Osteoblast (primary cell): ENCODE measurements at regions not wholly inside any gene's neighbourhood (a gene's known extent, or its start where the extent isn't known, plus 50 kb on each side); places are given as distances from the start of the nearest gene placed in this dataset.
"Not testable (repeated sequence)": the region's sequence is repeated elsewhere in the genome, so short reads cannot be mapped to it uniquely, and the experiment has no call there.

Source experiments
- DNase-seq: peaks from one replicate; pipeline ENCODE4 v3.0.0; 2011; ENCODE audit warnings: low spot score, mixed read lengths; ENCODE audit not compliant: insufficient read length; ENCODE audit errors: missing footprints
- H2AFZ ChIP-seq: 2 replicates; pipeline ENCODE4 v1.6.0; 2011; ENCODE audit warnings: mild to moderate bottlenecking, low read length
- H3K27ac ChIP-seq: 2 replicates; pipeline ENCODE4 v1.5.1; 2011; ENCODE audit warnings: mild to moderate bottlenecking, low read depth, low read length, moderate library complexity
- H3K27me3 ChIP-seq: 2 replicates; pipeline ENCODE4 v1.6.0; 2012; ENCODE audit warnings: mild to moderate bottlenecking, control low read depth, inconsistent platforms, low read length, moderate library complexity; ENCODE audit not compliant: insufficient read depth
- H3K36me3 ChIP-seq: 2 replicates; pipeline ENCODE4 v1.5.1; 2011; ENCODE audit warnings: mild to moderate bottlenecking, low read length, control low read depth, moderate library complexity; ENCODE audit not compliant: insufficient read depth
- H3K4me1 ChIP-seq: 2 replicates; pipeline ENCODE4 v1.5.1; 2011; ENCODE audit warnings: mild to moderate bottlenecking, low read length, control low read depth, moderate library complexity; ENCODE audit not compliant: insufficient read depth
- H3K4me2 ChIP-seq: 2 replicates; pipeline ENCODE4 v1.6.0; 2011; ENCODE audit warnings: mild to moderate bottlenecking, low read length; ENCODE audit not compliant: insufficient read depth
- H3K4me3 ChIP-seq: fragments of 200-600 bp; sonication (generic); 3 replicates; pipeline ENCODE4 v1.5.1; 2012; ENCODE audit warnings: mild to moderate bottlenecking, low read length, inconsistent platforms; ENCODE audit not compliant: insufficient read depth
- H3K79me2 ChIP-seq: 2 replicates; pipeline ENCODE4 v1.6.0; 2012; ENCODE audit warnings: mild to moderate bottlenecking, low read length, control low read depth, inconsistent platforms; ENCODE audit not compliant: insufficient read depth
- H3K9me3 ChIP-seq: 2 replicates; pipeline ENCODE4 v1.5.1; 2011; ENCODE audit warnings: low read depth, low read length, control low read depth
- H4K20me1 ChIP-seq: 2 replicates; pipeline ENCODE4 v1.6.0; 2012; ENCODE audit warnings: mild to moderate bottlenecking, low read length, control low read depth; ENCODE audit not compliant: insufficient read depth
- TF ChIP-seq, protein P1 (sequence below): IDR thresholded peaks from 2 replicates; pipeline ENCODE4 v1.5.1; 2011; ENCODE audit warnings: mild to moderate bottlenecking, low read depth, low read length, moderate library complexity; ENCODE audit errors: extremely low read depth

- TF ChIP-seq, protein P1, sequence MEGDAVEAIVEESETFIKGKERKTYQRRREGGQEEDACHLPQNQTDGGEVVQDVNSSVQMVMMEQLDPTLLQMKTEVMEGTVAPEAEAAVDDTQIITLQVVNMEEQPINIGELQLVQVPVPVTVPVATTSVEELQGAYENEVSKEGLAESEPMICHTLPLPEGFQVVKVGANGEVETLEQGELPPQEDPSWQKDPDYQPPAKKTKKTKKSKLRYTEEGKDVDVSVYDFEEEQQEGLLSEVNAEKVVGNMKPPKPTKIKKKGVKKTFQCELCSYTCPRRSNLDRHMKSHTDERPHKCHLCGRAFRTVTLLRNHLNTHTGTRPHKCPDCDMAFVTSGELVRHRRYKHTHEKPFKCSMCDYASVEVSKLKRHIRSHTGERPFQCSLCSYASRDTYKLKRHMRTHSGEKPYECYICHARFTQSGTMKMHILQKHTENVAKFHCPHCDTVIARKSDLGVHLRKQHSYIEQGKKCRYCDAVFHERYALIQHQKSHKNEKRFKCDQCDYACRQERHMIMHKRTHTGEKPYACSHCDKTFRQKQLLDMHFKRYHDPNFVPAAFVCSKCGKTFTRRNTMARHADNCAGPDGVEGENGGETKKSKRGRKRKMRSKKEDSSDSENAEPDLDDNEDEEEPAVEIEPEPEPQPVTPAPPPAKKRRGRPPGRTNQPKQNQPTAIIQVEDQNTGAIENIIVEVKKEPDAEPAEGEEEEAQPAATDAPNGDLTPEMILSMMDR: no peak
These were observed 305.2 kb upstream of the MIS18BP1 start for GRCh38 chr14:45558183-45558582.

DNA sequence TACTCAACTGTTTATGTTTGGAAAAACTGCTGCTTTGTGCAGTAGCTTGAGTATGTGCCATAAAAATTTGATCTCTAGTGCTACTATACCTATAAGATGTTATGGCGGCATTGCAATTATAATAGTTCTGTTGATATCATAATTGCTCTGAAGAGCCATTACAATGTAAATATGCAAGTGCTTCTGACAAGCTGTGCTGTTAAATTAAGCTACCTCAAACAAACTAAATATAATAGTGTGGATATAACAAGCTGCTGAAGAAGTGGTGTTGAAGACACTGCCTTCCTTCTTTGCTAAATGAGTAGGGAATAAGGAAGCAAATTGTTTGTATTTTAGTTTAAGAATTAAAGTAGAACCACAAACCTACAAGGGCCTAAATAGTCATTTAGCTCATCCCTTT, 301.0 kb upstream of the MIS18BP1 start:
- no peak overlapping the region for H3K4me3 ChIP-seq
- no peak for DNase-seq
- no peaks in the 10 kb centered on the region for H3K9me3 ChIP-seq
- H3K36me3 ChIP-seq: no peaks in the 10 kb centered on the region
- H2AFZ ChIP-seq: no peak overlapping the region
- no peaks in the 10 kb centered on the region for H3K27me3 ChIP-seq
- no peaks in the 10 kb centered on the region for H3K4me1 ChIP-seq
- H3K4me2 ChIP-seq: no peak overlapping the region
- TF ChIP-seq, protein P1: no peak
- H3K79me2 ChIP-seq: no peaks in the 10 kb centered on the region
- H3K27ac ChIP-seq: no peak overlapping the region
- H4K20me1 ChIP-seq: no peaks in the 10 kb centered on the region

More at GRCh38 chr14:45558183-45558582, 305.2 kb upstream of the MIS18BP1 start:
- Histone ChIP-seq H3K9me3 (no peaks in the 10 kb centered on the region), H3K4me3 (no peak overlapping the region), H3K79me2 (no peaks in the 10 kb centered on the region), H3K27me3 (no peaks in the 10 kb centered on the region), H3K4me2 (no peak overlapping the region), H3K27ac (no peak overlapping the region), H3K36me3 (no peaks in the 10 kb centered on the region), H2AFZ (no peak overlapping the region), H4K20me1 (no peaks in the 10 kb centered on the region), H3K4me1 (no peaks in the 10 kb centered on the region)
- DNase-seq: no peak

- H4K20me1 ChIP-seq, DNase-seq, H3K36me3 ChIP-seq, H3K4me1 ChIP-seq, H3K27me3 ChIP-seq, H3K4me3 ChIP-seq, H3K27ac ChIP-seq, H3K4me2 ChIP-seq, H2AFZ ChIP-seq, H3K79me2 ChIP-seq, H3K9me3 ChIP-seq: not testable (repeated sequence)
These were observed 298.3 kb upstream of the MIS18BP1 start for GRCh38 chr14:45551240-45551820.

DNA sequence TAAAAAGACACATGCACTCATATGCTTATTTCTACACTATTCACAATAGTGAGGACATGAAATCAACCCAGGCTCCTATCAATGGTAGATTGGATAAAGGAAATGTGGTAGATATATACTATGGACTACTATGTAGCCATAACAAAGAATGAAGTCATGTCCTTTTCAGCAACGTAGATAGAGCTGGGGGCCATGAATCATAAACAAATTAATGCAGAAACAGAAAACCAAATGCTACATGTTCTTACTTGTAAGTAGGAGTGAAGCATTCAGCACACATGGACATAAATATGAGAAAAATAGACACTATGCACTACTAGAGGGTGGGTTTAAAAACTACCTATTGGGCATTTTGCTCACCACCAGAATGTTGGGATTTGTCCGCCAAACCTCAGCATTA, 278.0 kb upstream of the MIS18BP1 start:
- H3K27me3 ChIP-seq: no peaks in the 10 kb centered on the region
- H3K79me2 ChIP-seq: no peaks in the 10 kb centered on the region
- TF ChIP-seq, protein P1: no peak
- no peaks in the 10 kb centered on the region for H3K4me1 ChIP-seq
- H4K20me1 ChIP-seq: no peaks in the 10 kb centered on the region
- peaks cover 2% of the 10 kb centered on the region for H3K9me3 ChIP-seq
- H3K27ac ChIP-seq: no peak overlapping the region
- H3K36me3 ChIP-seq: no peaks in the 10 kb centered on the region
- no peak overlapping the region for H3K4me3 ChIP-seq
- no peak for DNase-seq
- no peak overlapping the region for H3K4me2 ChIP-seq
- no peak overlapping the region for H2AFZ ChIP-seq
